CD8-positive, alpha-beta memory T cell (primary cell): ENCODE measurements at regions not wholly inside any gene's neighbourhood (a gene's known extent, or its start where the extent isn't known, plus 50 kb on each side); places are given as distances from the start of the nearest gene placed in this dataset.
"Not testable (repeated sequence)": the region's sequence is repeated elsewhere in the genome, so short reads cannot be mapped to it uniquely, and the experiment has no call there.

Experiments used
- CTCF ChIA-PET: fragments of 350-600 bp; sonication (Branson Sonifier 250); formaldehyde crosslinking; loops from one replicate; lab custom pipeline; 2021; ENCODE audit warnings: antibody characterized with exemption; lab: Charles Lee
- POLR2A ChIA-PET: fragments of 350-600 bp; sonication (Branson Sonifier 250); formaldehyde crosslinking; loops from one replicate; lab custom pipeline; 2021; ENCODE audit warnings: antibody characterized with exemption; lab: Charles Lee
- DNase-seq, 5 donors: peaks; one replicate each; pipeline versions ENCODE4 v3.0.0 to v3.0.0-alpha.2; 2020 to 2022; ENCODE audit warnings: mixed read lengths in 1 of 5
- H3K27ac ChIP-seq: one replicate; pipeline ENCODE4 v1.7.0; 2013; ENCODE audit warnings: low read depth, mild to moderate bottlenecking, low read length, moderate library complexity
- H3K27me3 ChIP-seq: 2 replicates; pipeline ENCODE4 v1.7.0; 2013; ENCODE audit warnings: low read length, mild to moderate bottlenecking; ENCODE audit not compliant: insufficient read depth, poor library complexity, severe bottlenecking
- H3K36me3 ChIP-seq: 2 replicates; pipeline ENCODE4 v1.7.0; 2013; ENCODE audit warnings: mild to moderate bottlenecking, low read length, moderate library complexity; ENCODE audit not compliant: insufficient read depth
- H3K4me1 ChIP-seq: 2 replicates; pipeline ENCODE4 v1.7.0; 2013; ENCODE audit warnings: mild to moderate bottlenecking, low read length, moderate library complexity; ENCODE audit not compliant: insufficient read depth
- H3K4me3 ChIP-seq: 2 replicates; pipeline ENCODE4 v1.7.0; 2013; ENCODE audit warnings: mild to moderate bottlenecking, low read length
- H3K9me3 ChIP-seq: 2 replicates; pipeline ENCODE4 v1.7.0; 2013; ENCODE audit warnings: mild to moderate bottlenecking, low read length
- H3K27ac Mint-ChIP-seq, 8 donors: one replicate each; pipeline ENCODE4 v1.8.0; 2020 to 2021; ENCODE audit warnings: mixed read lengths in 8 of 8, mild to moderate bottlenecking in 6 of 8, inconsistent platforms in 3 of 8, moderate library complexity in 3 of 8
- H3K27me3 Mint-ChIP-seq, 2 donors: one replicate each; pipeline ENCODE4 v1.8.0; 2020 to 2021; ENCODE audit warnings: mixed read lengths in 2 of 2, mild to moderate bottlenecking in 1 of 2, moderate library complexity in 1 of 2
- H3K36me3 Mint-ChIP-seq, 3 donors: one replicate each; pipeline ENCODE4 v1.8.0; 2020 to 2021; ENCODE audit warnings: mixed read lengths in 3 of 3, inconsistent platforms in 1 of 3, mild to moderate bottlenecking in 1 of 3
- H3K4me1 Mint-ChIP-seq, 3 donors: one replicate each; pipeline ENCODE4 v1.8.0; 2020 to 2021; ENCODE audit warnings: mixed read lengths in 3 of 3, inconsistent platforms in 1 of 3, mild to moderate bottlenecking in 1 of 3
- H3K4me3 Mint-ChIP-seq, 7 donors: one replicate each; pipeline ENCODE4 v1.8.0; 2020 to 2021; ENCODE audit warnings: mixed read lengths in 7 of 7, mild to moderate bottlenecking in 6 of 7, moderate library complexity in 4 of 7, inconsistent platforms in 2 of 7
- H3K9me3 Mint-ChIP-seq, 5 donors: one replicate each; pipeline ENCODE4 v1.8.0; 2020 to 2022; ENCODE audit warnings: mixed read lengths in 5 of 5, mild to moderate bottlenecking in 3 of 5, moderate library complexity in 2 of 5, inconsistent platforms in 1 of 5

DNA sequence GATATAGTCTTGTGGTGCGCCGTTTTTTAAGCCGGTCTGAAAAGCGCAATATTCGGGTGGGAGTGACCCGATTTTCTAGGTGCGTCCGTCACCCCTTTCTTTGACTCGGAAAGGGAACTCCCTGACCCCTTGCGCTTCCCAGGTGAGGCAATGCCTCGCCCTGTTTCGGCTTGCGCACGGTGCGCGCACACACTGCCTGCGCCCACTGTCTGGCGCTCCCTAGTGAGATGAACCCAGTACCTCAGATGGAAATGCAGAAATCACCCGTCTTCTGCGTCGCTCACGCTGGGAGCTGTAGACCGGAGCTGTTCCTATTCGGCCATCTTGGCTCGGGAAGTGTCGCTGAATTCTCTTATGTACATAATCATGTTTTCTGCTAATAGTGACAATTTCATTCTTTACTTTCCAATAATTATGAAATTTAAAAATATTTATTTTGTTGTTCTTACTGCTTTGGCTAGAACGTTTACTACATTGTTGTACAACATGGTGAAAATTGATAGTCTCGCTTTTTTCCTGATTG lies 61.2 kb upstream of the MINDY3 start:
- POLR2A ChIA-PET, H3K36me3 Mint-ChIP-seq, H3K4me1 ChIP-seq, H3K36me3 ChIP-seq, H3K27me3 ChIP-seq, H3K27ac Mint-ChIP-seq, H3K4me3 Mint-ChIP-seq, CTCF ChIA-PET, H3K27me3 Mint-ChIP-seq, DNase-seq, H3K4me1 Mint-ChIP-seq, H3K9me3 Mint-ChIP-seq, H3K4me3 ChIP-seq, H3K9me3 ChIP-seq, H3K27ac ChIP-seq: not testable (repeated sequence)

DNA sequence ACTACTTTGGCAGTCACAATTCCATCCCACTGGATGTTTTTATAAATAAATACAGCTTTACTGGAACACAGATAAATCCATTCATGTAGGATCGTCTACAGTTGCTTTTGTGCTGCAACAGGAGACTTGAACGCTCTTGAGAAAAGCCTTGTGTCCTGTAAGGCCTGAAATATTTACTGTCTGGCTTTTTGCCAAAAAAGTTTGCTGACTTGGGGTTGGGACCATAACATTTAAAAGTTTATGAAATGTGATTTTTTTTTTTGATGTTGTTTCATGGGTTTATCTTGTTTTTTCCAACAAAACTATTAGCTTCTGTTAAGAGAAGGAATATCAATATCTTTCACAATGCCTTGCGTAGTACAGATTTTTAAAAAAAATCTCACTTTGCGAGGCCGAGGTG lies 71.1 kb upstream of the MINDY3 start:
- Histone ChIP-seq H3K9me3 (no peaks in the 10 kb centered on the region), H3K4me1 (no peaks in the 10 kb centered on the region), H3K27ac (no peak overlapping the region), H3K27me3 (no peaks in the 10 kb centered on the region), H3K4me3 (no peak overlapping the region), H3K36me3 (no peaks in the 10 kb centered on the region)
- CTCF ChIA-PET = no interaction called here
- Mint-ChIP-seq H3K4me1 (no peaks in the 10 kb centered on the region), H3K4me3 (no peak overlapping the region), H3K27ac (no peak overlapping the region), H3K36me3 (no peaks in the 10 kb centered on the region), H3K9me3 (peaks cover 2 to 13% (median 8%) of the 10 kb centered on the region in 5 donors), H3K27me3 (peaks cover 7 to 22% of the 10 kb centered on the region in 2 donors)
- no peak for DNase-seq
- POLR2A ChIA-PET = no interaction called here

DNA sequence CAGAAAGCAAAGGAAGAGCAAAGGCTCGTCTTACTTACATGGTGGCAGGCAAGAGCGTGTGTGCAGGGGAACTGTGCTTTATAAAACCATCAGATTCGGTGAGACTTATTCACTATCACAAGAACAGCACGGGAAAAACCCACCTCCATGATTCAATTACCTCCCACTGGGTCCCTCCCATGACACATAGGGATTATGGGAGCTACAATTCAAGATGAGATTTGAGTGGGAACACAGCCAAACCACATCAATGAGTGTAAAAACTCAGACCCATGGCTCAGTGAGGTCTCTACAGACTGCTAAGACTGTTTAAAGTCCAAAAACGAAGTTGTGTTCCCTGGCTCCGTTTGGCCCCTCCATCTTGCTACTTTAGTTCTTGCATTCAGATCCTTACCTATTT lies 79.2 kb upstream of the MINDY3 start:
- CTCF ChIA-PET = not testable (repeated sequence)

DNA sequence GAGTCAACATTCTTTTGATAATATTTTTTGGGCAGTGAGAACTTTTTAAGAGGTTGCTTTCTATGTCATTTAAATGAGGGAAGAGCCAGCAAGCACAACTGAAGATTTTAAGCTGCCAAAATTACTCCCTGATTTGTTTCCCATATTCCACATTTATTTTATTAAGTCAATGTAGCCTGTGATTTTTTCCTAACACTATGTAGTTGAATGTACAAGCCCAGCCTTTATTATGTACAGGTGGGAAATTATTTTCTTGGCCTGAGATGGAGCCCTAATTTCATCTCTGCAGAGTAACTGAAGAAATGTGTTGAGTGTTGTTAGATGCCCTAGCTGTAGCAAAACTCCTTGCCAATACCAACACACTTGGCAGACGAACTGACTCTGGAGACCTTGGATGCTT lies 83.1 kb upstream of the MINDY3 start:
- no peaks in the 10 kb centered on the region for H3K36me3 Mint-ChIP-seq
- ChIA-PET CTCF (no interaction called here), POLR2A (no interaction called here)
- peaks cover 6 to 25% of the 10 kb centered on the region in 2 donors for H3K27me3 Mint-ChIP-seq
- H3K9me3 Mint-ChIP-seq = peaks cover 2 to 16% (median 8%) of the 10 kb centered on the region in 5 donors
- Histone ChIP-seq H3K4me1 (no peaks in the 10 kb centered on the region), H3K27me3 (no peaks in the 10 kb centered on the region), H3K9me3 (no peaks in the 10 kb centered on the region), H3K36me3 (no peaks in the 10 kb centered on the region), H3K27ac (no peak overlapping the region), H3K4me3 (no peak overlapping the region)
- H3K27ac Mint-ChIP-seq = no peak overlapping the region
- no peaks in the 10 kb centered on the region for H3K4me1 Mint-ChIP-seq
- no peak overlapping the region for H3K4me3 Mint-ChIP-seq
- no peak for DNase-seq

More for the DNA sequence above, 79.2 kb upstream of the MINDY3 start:
- H3K36me3 ChIP-seq, H3K36me3 Mint-ChIP-seq, H3K27me3 ChIP-seq, H3K4me3 Mint-ChIP-seq, H3K4me3 ChIP-seq, H3K27ac ChIP-seq, H3K9me3 ChIP-seq, DNase-seq, H3K4me1 ChIP-seq, H3K4me1 Mint-ChIP-seq, H3K9me3 Mint-ChIP-seq, H3K27ac Mint-ChIP-seq, POLR2A ChIA-PET: not testable (repeated sequence)
- H3K27me3 Mint-ChIP-seq = peaks cover 6 to 25% of the 10 kb centered on the region in 2 donors

- H3K27me3 Mint-ChIP-seq = peaks cover 0 to 18% of the 10 kb centered on the region in 2 donors
- no peak for DNase-seq
- H3K27ac Mint-ChIP-seq = no peak overlapping the region
- CTCF ChIA-PET = no interaction called here
- no peak overlapping the region for H3K4me3 ChIP-seq
- no peaks in the 10 kb centered on the region for H3K27me3 ChIP-seq
- no peaks in the 10 kb centered on the region for H3K36me3 Mint-ChIP-seq
- H3K4me1 ChIP-seq = no peaks in the 10 kb centered on the region
- H3K9me3 ChIP-seq = no peaks in the 10 kb centered on the region
- no peaks in the 10 kb centered on the region for H3K36me3 ChIP-seq
- no peaks in the 10 kb centered on the region for H3K4me1 Mint-ChIP-seq
- no peaks in the 10 kb centered on the region for H3K9me3 Mint-ChIP-seq
- POLR2A ChIA-PET = no interaction called here
- no peak overlapping the region for H3K27ac ChIP-seq
- H3K4me3 Mint-ChIP-seq = no peak overlapping the region
Measured at GRCh38 chr10:15954188-15954587, 93.9 kb upstream of the MINDY3 start.

DNA sequence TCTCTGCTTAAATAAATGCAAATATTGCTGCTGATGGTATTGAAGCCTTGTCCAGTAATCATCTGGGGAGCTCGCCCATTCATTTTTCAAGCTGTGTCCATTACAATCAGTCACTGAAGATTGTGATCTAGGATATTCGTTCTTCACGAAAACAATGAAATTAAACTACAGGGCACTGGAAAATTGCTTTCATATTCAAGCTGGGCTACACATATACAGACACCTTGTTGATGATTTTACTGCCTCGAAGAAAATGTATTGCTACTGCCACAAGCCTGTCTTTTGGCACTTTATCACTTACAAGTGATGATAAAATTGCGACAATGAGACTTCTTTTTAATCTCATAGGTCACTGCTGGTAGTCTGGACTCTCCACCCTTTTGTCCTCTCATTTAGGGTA lies 100.0 kb upstream of the MINDY3 start:
- H3K27me3 Mint-ChIP-seq = peaks cover 0 to 19% of the 10 kb centered on the region in 2 donors
- no peaks in the 10 kb centered on the region for H3K36me3 Mint-ChIP-seq
- no peaks in the 10 kb centered on the region for H3K9me3 Mint-ChIP-seq
- Histone ChIP-seq H3K9me3 (no peaks in the 10 kb centered on the region), H3K4me1 (no peaks in the 10 kb centered on the region), H3K4me3 (no peak overlapping the region), H3K27ac (no peak overlapping the region), H3K36me3 (no peaks in the 10 kb centered on the region), H3K27me3 (no peaks in the 10 kb centered on the region)
- no peak overlapping the region for H3K4me3 Mint-ChIP-seq
- DNase-seq = no peak
- no peak overlapping the region for H3K27ac Mint-ChIP-seq
- POLR2A ChIA-PET = no interaction called here
- CTCF ChIA-PET = no interaction called here
- no peaks in the 10 kb centered on the region for H3K4me1 Mint-ChIP-seq

DNA sequence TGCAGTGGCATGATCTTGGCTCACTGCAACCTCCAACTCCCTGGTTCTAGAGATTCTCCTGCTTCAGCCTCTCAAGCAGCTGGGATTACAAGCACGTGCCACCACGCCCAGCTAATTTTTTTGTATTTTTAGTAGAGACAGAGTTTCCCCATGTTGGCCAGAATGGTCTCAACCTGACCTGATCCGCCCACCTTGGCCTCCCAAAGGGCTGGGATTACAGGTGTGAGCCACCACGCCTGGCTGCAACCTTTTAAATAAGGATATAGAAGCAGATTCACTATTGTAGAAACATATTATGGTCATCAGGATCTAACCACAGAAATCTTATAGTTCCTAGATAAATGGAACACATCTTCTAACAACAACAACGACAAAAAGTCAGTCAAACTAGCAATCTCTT lies 112.4 kb upstream of the MINDY3 start:
- H3K27ac ChIP-seq, POLR2A ChIA-PET, H3K9me3 ChIP-seq, CTCF ChIA-PET, H3K27ac Mint-ChIP-seq, H3K27me3 ChIP-seq, H3K4me3 Mint-ChIP-seq, H3K4me1 ChIP-seq, H3K27me3 Mint-ChIP-seq, H3K4me1 Mint-ChIP-seq, DNase-seq, H3K9me3 Mint-ChIP-seq, H3K36me3 Mint-ChIP-seq, H3K36me3 ChIP-seq, H3K4me3 ChIP-seq: not testable (repeated sequence)

- H3K36me3 Mint-ChIP-seq = no peaks in the 10 kb centered on the region
- H3K27ac ChIP-seq = no peak overlapping the region
- H3K4me3 Mint-ChIP-seq = no peak overlapping the region
- DNase-seq = no peak
- POLR2A ChIA-PET = no interaction called here
- H3K27me3 ChIP-seq = no peaks in the 10 kb centered on the region
- no peaks in the 10 kb centered on the region for H3K4me1 ChIP-seq
- peaks cover 0 to 5% (median 0%) of the 10 kb centered on the region in 5 donors for H3K9me3 Mint-ChIP-seq
- no peaks in the 10 kb centered on the region for H3K9me3 ChIP-seq
- no peak overlapping the region for H3K4me3 ChIP-seq
- no peak overlapping the region for H3K27ac Mint-ChIP-seq
- CTCF ChIA-PET = no interaction called here
- no peaks in the 10 kb centered on the region for H3K27me3 Mint-ChIP-seq
- no peaks in the 10 kb centered on the region for H3K4me1 Mint-ChIP-seq
- no peaks in the 10 kb centered on the region for H3K36me3 ChIP-seq
Measured at GRCh38 chr10:15985690-15986089, 125.4 kb upstream of the MINDY3 start.
